ENCODE measurements at regions not wholly inside any gene's neighbourhood (a gene's known extent, or its start where the extent isn't known, plus 50 kb on each side); places are given as distances from the start of the nearest gene placed in this dataset.

- intact Hi-C loops (cut with micrococcal nuclease), result no loop called here
- no peak overlapping the region for H3K27ac ChIP-seq (ENCODE audit: low read depth, low read length)
- RAD21 ChIA-PET (ENCODE audit: low non-redundant PET in 1 of 2, low total read pairs in 2 of 2, uncharacterized antibody in 2 of 2, unreplicated experiment in 2 of 2), result no interaction called here
- no peaks in the 10 kb centered on the region for H3K9me3 ChIP-seq (ENCODE audit: control insufficient read depth in 1 of 2, insufficient read depth in 1 of 2, low read depth in 1 of 2, low read length in 2 of 2)
- POLR2A ChIA-PET, result no interaction called here
- H3K9ac ChIP-seq (ENCODE audit: low read length), result no peak overlapping the region
- no peaks in the 10 kb centered on the region for H3K9me2 ChIP-seq (ENCODE audit: insufficient read depth)
- H3K27me3 ChIP-seq (ENCODE audit: insufficient read depth, low read length), result no peaks in the 10 kb centered on the region
- CTCF ChIA-PET, result no interaction called here
- no peak overlapping the region for H2AFZ ChIP-seq (ENCODE audit: low read depth, low read length, poor library complexity, severe bottlenecking)
- BruUV-seq (replicated peaks), result no TSS peak
- DNase-seq (ENCODE audit: low read depth, low spot score) (no peak), ATAC-seq (no peak)
- no peaks in the 10 kb centered on the region for H3K79me2 ChIP-seq (ENCODE audit: insufficient read depth, low read length)
- H3K36me3 ChIP-seq (ENCODE audit: control insufficient read depth in 1 of 2, insufficient read depth in 2 of 2, low read length in 2 of 2), result no peaks in the 10 kb centered on the region
- no peak overlapping the region for H3K4me2 ChIP-seq (ENCODE audit: low read length)
- TF ChIP-seq POLR2AphosphoS5 (IDR thresholded peaks at IDR 0.05; ENCODE audit: low read depth, low read length) (no peak), MAX (IDR thresholded peaks at IDR 0.05) (no peak), JUND (IDR thresholded peaks at IDR 0.05) (no peak), SP1 (IDR thresholded peaks at IDR 0.05; ENCODE audit: low read depth) (no peak), ATF3 (IDR thresholded peaks at IDR 0.05) (no peak), CEBPB (IDR thresholded peaks at IDR 0.05; ENCODE audit: low read depth) (no peak), EGR1 (IDR thresholded peaks at IDR 0.05; ENCODE audit: low read depth) (no peak), SRF (IDR thresholded peaks at IDR 0.05; ENCODE audit: low read depth) (no peak)
- H3K4me1 ChIP-seq (ENCODE audit: control insufficient read depth in 1 of 2, insufficient read depth in 2 of 2, low read length in 2 of 2), result no peaks in the 10 kb centered on the region
- H3K4me3 ChIP-seq (replicated peaks in 1 of 2; ENCODE audit: low read depth in 1 of 2, low read length in 2 of 2), result no peak overlapping the region
- H4K20me1 ChIP-seq (ENCODE audit: insufficient read depth), result no peaks in the 10 kb centered on the region
These were observed 2105.0 kb downstream of the ARAP2 start for GRCh38 chr4:34139346-34139745.

GRCh38 chr4:34148322-34148908, 2095.9 kb downstream of the ARAP2 start:
- Histone ChIP-seq H3K27ac (ENCODE audit: low read depth, low read length) (no peak overlapping the region), H3K36me3 (ENCODE audit: control insufficient read depth in 1 of 2, insufficient read depth in 2 of 2, low read length in 2 of 2) (no peaks in the 10 kb centered on the region), H2AFZ (ENCODE audit: low read depth, low read length, poor library complexity, severe bottlenecking) (peak overlapping the region; percentile 66), H3K4me1 (ENCODE audit: control insufficient read depth in 1 of 2, insufficient read depth in 2 of 2, low read length in 2 of 2) (peaks cover 0 to 12% of the 10 kb centered on the region in 2 experiments; a peak in 1 of 4 replicates), H3K4me3 (replicated peaks in 1 of 2; ENCODE audit: low read depth in 1 of 2, low read length in 2 of 2) (no peak overlapping the region), H4K20me1 (ENCODE audit: insufficient read depth) (no peaks in the 10 kb centered on the region), H3K9me3 (ENCODE audit: control insufficient read depth in 1 of 2, insufficient read depth in 1 of 2, low read depth in 1 of 2, low read length in 2 of 2) (no peaks in the 10 kb centered on the region), H3K9me2 (ENCODE audit: insufficient read depth) (no peaks in the 10 kb centered on the region), H3K4me2 (ENCODE audit: low read length) (peak overlapping the region; percentile 22), H3K9ac (ENCODE audit: low read length) (no peak overlapping the region), H3K79me2 (ENCODE audit: insufficient read depth, low read length) (no peaks in the 10 kb centered on the region), H3K27me3 (ENCODE audit: insufficient read depth, low read length) (no peaks in the 10 kb centered on the region)
- no peak for ATAC-seq
- no TSS peak for BruUV-seq (replicated peaks)
- intact Hi-C loops (cut with micrococcal nuclease), result no loop called here
- ChIA-PET POLR2A (no interaction called here), RAD21 (ENCODE audit: low non-redundant PET in 1 of 2, low total read pairs in 2 of 2, uncharacterized antibody in 2 of 2, unreplicated experiment in 2 of 2) (no interaction called here), CTCF (no interaction called here)
- no peak for TF ChIP-seq EGR1 (IDR thresholded peaks at IDR 0.05; ENCODE audit: low read depth)
- 0 out of 2 replicates have a peak, but pooled peaks have one; percentile 12 for TF ChIP-seq FOSL1 (IDR thresholded peaks at IDR 0.05; ENCODE audit: low read depth)
- DNase-seq (ENCODE audit: low read depth, low spot score), result no peak

Data from HCT116 (cell line).